Esophagus muscularis mucosa (tissue), 4 donors: ENCODE measurements at regions not wholly inside any gene's neighbourhood (a gene's known extent, or its start where the extent isn't known, plus 50 kb on each side); places are given as distances from the start of the nearest gene placed in this dataset.

Experiments
- CTCF ChIP-seq, 3 experiments: fragments of 200-600 bp in 2 of 3; fragments of 450-650 bp in 1 of 3; sonication (generic) in 2 of 3; IDR thresholded peaks; one replicate each; pipeline ENCODE4 v1.5.1; 2017 to 2019; ENCODE audit warnings: antibody characterized with exemption in 3 of 3, mild to moderate bottlenecking in 2 of 3, moderate library complexity in 1 of 3
- EP300 ChIP-seq: sonication (generic); formaldehyde crosslinking; IDR thresholded peaks from one replicate; pipeline ENCODE4 v1.6.1; 2017; ENCODE audit warnings: antibody characterized with exemption
- POLR2A ChIP-seq: fragments of 450-650 bp; IDR thresholded peaks from one replicate; pipeline ENCODE4 v1.6.1; 2017; ENCODE audit warnings: antibody characterized with exemption, moderate library complexity, mild to moderate bottlenecking, low read depth
- POLR2AphosphoS5 ChIP-seq, 2 donors: sonication (generic); formaldehyde crosslinking; IDR thresholded peaks; one replicate each; pipeline ENCODE4 v1.6.1; 2017; ENCODE audit warnings: antibody characterized with exemption in 2 of 2

GRCh38 chr5:173679909-173680630 lies 63.6 kb upstream of the BOD1 start:
- no peak for TF ChIP-seq EP300
- no peak for TF ChIP-seq POLR2AphosphoS5 (IDR thresholded peaks at IDR 0.05)
- no peak for TF ChIP-seq CTCF (IDR thresholded peaks at IDR 0.05)
- TF ChIP-seq POLR2A, result no peak
